RWPE1 (cell line): ENCODE measurements at regions not wholly inside any gene's neighbourhood (a gene's known extent, or its start where the extent isn't known, plus 50 kb on each side); places are given as distances from the start of the nearest gene placed in this dataset.

Source experiments
- CTCF ChIA-PET: fragments of 350-600 bp; sonication (Branson Sonifier 250); formaldehyde crosslinking; extraction: SDS; loops from one replicate; lab custom pipeline; 2021; lab: Yijun Ruan, JAX
- POLR2A ChIA-PET: fragments of 400-600 bp; formaldehyde crosslinking; extraction: SDS; loops from one replicate; lab custom pipeline; 2020; ENCODE audit warnings: antibody characterized with exemption; ENCODE audit not compliant: low non-redundant PET; lab: Yijun Ruan, JAX
- DNase-seq: peaks from one replicate; pipeline ENCODE4 v3.0.0; 2012; ENCODE audit warnings: low spot score
- H3K27ac ChIP-seq: fragments of 450-650 bp; 2 replicates; pipeline ENCODE4 v1.5.1; 2017
- TF ChIP-seq, protein P1 (sequence below): fragments of 450-650 bp; conservative IDR thresholded peaks from 2 replicates; pipeline ENCODE4 v1.5.1; 2017; ENCODE audit warnings: low read depth, mild to moderate bottlenecking

DNA sequence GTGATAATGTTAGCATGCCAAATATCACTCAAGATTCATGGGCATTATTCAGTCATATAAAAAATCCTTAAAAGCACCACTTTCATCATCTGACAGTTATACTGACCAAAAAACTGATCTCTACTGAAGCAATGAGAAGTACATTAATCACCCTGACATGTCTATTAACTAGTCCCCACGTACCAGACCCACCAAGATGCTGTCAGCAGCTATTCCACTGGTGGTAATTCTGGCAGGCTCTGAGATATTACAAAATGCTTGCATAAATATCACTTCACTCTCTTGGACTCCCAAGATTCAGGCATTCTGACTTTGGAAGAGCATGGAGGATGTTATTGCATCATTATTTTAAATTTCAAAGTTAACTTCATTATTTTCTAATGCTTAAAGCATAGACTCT, 717.0 kb downstream of the DNAH5 start:
- no peak for DNase-seq
- no peak overlapping the region for H3K27ac ChIP-seq
- CTCF ChIA-PET: no interaction called here
- TF ChIP-seq, protein P1, sequence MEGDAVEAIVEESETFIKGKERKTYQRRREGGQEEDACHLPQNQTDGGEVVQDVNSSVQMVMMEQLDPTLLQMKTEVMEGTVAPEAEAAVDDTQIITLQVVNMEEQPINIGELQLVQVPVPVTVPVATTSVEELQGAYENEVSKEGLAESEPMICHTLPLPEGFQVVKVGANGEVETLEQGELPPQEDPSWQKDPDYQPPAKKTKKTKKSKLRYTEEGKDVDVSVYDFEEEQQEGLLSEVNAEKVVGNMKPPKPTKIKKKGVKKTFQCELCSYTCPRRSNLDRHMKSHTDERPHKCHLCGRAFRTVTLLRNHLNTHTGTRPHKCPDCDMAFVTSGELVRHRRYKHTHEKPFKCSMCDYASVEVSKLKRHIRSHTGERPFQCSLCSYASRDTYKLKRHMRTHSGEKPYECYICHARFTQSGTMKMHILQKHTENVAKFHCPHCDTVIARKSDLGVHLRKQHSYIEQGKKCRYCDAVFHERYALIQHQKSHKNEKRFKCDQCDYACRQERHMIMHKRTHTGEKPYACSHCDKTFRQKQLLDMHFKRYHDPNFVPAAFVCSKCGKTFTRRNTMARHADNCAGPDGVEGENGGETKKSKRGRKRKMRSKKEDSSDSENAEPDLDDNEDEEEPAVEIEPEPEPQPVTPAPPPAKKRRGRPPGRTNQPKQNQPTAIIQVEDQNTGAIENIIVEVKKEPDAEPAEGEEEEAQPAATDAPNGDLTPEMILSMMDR: no peak
- POLR2A ChIA-PET: no interaction called here

DNA sequence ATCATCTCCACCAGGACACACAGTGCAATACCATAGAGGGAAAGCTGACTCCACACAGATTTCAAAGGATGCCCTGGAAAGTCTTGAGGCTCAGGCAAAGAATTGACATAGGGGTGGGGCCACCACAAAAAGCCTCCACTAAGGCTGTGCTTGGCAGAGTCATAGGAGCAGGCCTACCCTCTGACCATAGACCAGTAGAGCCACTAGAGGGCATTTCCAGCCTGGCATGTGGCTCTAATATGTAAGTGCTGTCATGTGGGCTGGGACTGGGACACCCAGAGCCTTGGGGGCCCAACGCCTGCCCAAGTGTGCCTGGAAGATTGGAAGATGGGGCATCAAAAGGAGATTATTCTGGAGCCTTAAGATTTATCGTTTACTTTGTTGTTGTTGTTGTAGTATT, 726.0 kb downstream of the DNAH5 start:
- no peak for DNase-seq
- CTCF ChIA-PET: no interaction called here
- TF ChIP-seq, protein P1: no peak
- POLR2A ChIA-PET: no interaction called here
- H3K27ac ChIP-seq: no peak overlapping the region

DNA sequence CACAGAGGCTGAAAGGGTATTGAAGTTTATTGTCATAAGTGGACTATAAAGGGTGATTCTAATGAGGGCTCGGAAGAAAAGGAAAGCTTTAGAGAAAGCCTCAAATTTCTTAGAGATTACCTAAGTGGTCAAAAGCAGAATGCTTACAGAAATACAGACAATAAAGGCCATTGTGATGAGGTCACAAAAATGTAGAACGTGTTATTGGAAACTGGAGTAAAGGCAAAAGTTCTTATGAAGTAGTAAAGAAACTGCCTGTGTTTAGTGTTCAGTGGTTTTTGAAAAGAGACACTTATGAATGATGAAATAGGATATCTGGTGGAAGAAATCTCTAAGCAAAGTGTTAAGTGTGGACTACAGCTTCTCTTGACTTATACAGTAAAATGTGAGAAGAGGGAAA, 726.9 kb downstream of the DNAH5 start:
- no peak overlapping the region for H3K27ac ChIP-seq
- ChIA-PET CTCF (no interaction called here), POLR2A (no interaction called here)
- no peak for DNase-seq
- TF ChIP-seq, protein P1: no peak

DNA sequence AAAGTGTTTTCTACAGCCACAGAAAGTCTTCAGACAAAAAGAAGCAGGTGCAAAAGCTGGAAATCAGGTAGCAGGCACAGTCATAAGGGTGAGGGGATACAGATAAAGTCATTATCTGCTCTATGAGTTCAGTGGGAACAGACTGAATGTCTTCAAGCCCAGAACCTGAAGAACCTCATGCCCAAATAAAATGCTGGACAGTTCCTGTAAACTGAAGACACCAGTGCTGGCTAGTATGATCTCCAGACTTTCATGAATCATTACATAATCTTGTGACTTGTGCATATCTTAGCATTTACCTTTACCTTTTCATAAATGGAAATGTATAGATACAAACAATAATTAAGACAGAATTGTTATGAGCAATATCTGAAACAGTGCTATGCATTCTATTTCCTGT, 728.7 kb downstream of the DNAH5 start:
- ChIA-PET CTCF (no interaction called here), POLR2A (no interaction called here)
- no peak for DNase-seq
- TF ChIP-seq, protein P1: no peak
- no peak overlapping the region for H3K27ac ChIP-seq

DNA sequence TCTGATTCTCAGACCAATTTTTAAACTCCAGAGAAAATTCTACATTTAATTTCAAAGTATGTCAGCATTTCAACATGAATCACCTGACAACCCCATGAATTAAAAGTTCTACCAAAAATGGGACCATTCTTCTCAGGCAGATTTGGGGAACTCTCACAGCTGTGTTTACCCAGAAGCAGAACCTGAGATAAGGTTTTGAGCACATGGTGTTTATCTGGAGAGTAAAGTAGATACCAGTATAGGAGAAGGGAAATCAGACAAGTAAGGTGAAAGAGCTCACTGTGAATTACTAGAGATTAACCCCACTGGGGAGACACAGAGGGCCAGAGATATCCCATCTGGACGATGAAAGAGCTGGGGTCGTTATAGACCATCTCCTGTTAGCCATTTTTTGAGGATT, 729.1 kb downstream of the DNAH5 start:
- ChIA-PET CTCF (no interaction called here), POLR2A (no interaction called here)
- DNase-seq: no peak
- H3K27ac ChIP-seq: no peak overlapping the region
- TF ChIP-seq, protein P1: no peak

DNA sequence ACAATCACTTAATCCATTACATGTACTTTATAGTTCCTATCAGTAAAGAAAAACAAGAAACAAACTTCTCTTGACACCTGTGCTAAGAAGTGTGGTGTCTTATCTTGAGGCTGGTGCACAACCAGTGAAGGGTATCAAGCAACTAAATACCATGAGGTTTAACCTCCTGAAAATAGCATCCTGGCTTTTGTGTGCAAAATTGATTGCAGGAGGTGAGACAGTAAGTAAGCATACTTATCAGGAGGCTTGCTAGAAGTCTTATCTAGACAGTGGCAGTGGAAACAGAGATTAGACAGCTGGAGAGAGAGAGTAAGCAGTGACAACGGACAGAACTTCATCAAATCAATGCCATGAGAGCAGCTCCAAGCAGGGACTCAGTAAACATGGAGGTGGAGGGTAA, 730.3 kb downstream of the DNAH5 start:
- DNase-seq: no peak
- no peak overlapping the region for H3K27ac ChIP-seq
- TF ChIP-seq, protein P1: no peak
- ChIA-PET POLR2A (no interaction called here), CTCF (no interaction called here)

DNA sequence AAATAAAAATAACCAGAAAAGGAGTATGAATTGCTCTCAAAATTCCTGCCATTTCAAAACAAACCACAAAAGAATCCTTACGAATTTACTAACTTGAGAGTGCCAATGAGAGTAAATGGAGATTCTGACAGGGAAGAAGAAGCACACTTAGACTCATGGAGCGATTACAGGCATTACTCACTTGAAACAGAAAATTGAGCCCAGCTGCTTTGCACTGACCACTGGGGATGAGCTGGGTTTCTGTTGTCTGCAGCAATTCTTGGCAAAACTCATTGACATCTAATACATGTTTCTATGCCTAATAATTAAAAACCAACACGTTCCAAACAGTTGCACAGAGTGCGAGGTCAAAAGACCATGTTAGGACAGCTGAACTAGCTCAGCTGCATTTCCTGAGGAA, 731.6 kb downstream of the DNAH5 start:
- CTCF ChIA-PET: no interaction called here
- TF ChIP-seq, protein P1: no peak
- DNase-seq: no peak
- POLR2A ChIA-PET: no interaction called here
- H3K27ac ChIP-seq: no peak overlapping the region
